Kidney (tissue), 13 donors: ENCODE measurements at regions not wholly inside any gene's neighbourhood (a gene's known extent, or its start where the extent isn't known, plus 50 kb on each side); places are given as distances from the start of the nearest gene placed in this dataset.
A peak's percentile ranks its signal among the peaks of the same experiment; 100 is the strongest.
"Not testable (repeated sequence)": the region's sequence is repeated elsewhere in the genome, so short reads cannot be mapped to it uniquely, and the experiment has no call there.

Source experiments
- DNase-seq, 5 donors: peaks; one replicate each; pipeline ENCODE4 v3.0.0-alpha.2; 2013 to 2020
- FAIRE-seq: peaks from 2 replicates; lab custom pipeline; 2012; peaks lifted over from hg19 to GRCh38; lab: Jason Lieb, UNC
- H3K27ac ChIP-seq, 2 donors: one replicate each; pipeline ENCODE4 v1.7.0; 2013; ENCODE audit warnings: low read depth in 2 of 2, low read length in 2 of 2, inconsistent platforms in 1 of 2
- H3K27me3 ChIP-seq: one replicate; pipeline ENCODE4 v1.7.1; 2013; ENCODE audit warnings: low read length, inconsistent platforms; ENCODE audit not compliant: control insufficient read depth, insufficient read depth
- H3K36me3 ChIP-seq, 3 donors: one replicate each; pipeline versions ENCODE4 v1.7.0 to v1.7.1; 2013; ENCODE audit warnings: low read length in 3 of 3, control low read depth in 1 of 3, inconsistent platforms in 1 of 3; ENCODE audit not compliant: insufficient read depth in 3 of 3, control insufficient read depth in 2 of 3
- H3K4me1 ChIP-seq, 3 donors: one replicate each; pipeline versions ENCODE4 v1.7.0 to v1.7.1; 2013; ENCODE audit warnings: low read length in 3 of 3, inconsistent platforms in 1 of 3, low read depth in 1 of 3; ENCODE audit not compliant: control insufficient read depth in 2 of 3, insufficient read depth in 2 of 3
- H3K4me3 ChIP-seq, 3 donors: one replicate each; pipeline versions ENCODE4 v1.7.0 to v1.8.1; 2013; ENCODE audit warnings: low read length in 3 of 3, control low read depth in 1 of 3, inconsistent platforms in 1 of 3
- H3K9ac ChIP-seq, 3 donors: one replicate each; pipeline versions ENCODE4 v1.7.0 to v1.7.1; 2013; ENCODE audit warnings: low read length in 3 of 3, control low read depth in 1 of 3, inconsistent platforms in 1 of 3
- H3K9me3 ChIP-seq, 3 donors: one replicate each; pipeline versions ENCODE4 v1.7.0 to v1.7.1; 2013; ENCODE audit warnings: low read length in 3 of 3, control low read depth in 1 of 3, inconsistent platforms in 1 of 3; ENCODE audit not compliant: control insufficient read depth in 2 of 3, insufficient read depth in 1 of 3
- CTCF ChIP-seq: IDR thresholded peaks from 3 replicates; pipeline ENCODE4 v1.5.1; 2012; ENCODE audit warnings: mild to moderate bottlenecking, moderate library complexity, borderline replicate concordance; ENCODE audit not compliant: insufficient read depth; ENCODE audit errors: extremely low read depth
- intact Hi-C: fragments of 100-400 bp; cut with DNase I; formaldehyde crosslinking; loops from one replicate; pipeline ENCODE4 v1.11.1; 2022
- donor health status: control.
- donor health status: control.
- donor health status: control.
- donor health status: control.
- donor health status: control.
- donor health status: DM: yes; HTN: yes; CAD: no.
- donor health status: Normal renal cell carcinoma (clear cell type).

- Histone ChIP-seq H3K9me3 (no peaks in the 10 kb centered on the region), H3K27me3 (no peaks in the 10 kb centered on the region), H3K27ac (peak overlapping the region; percentile 26 to 67), H3K9ac (peak overlapping the region in 1 of 3 donors; percentile 61), H3K4me1 (no peaks in the 10 kb centered on the region), H3K4me3 (peak overlapping the region; percentile 45 to 53 (median 51)), H3K36me3 (no peaks in the 10 kb centered on the region)
- intact Hi-C loops: no loop called here
- no peak for FAIRE-seq
- TF ChIP-seq CTCF: no peak
- DNase-seq: peak; percentile 30 to 84 (median 39)
Observed at GRCh38 chr5:1593903-1594356, 70.2 kb upstream of the LPCAT1 start.

GRCh38 chr5:1588071-1588694 is 64.4 kb upstream of the LPCAT1 start:
- H3K4me1 ChIP-seq, H3K36me3 ChIP-seq, intact Hi-C loops, H3K27me3 ChIP-seq, H3K9me3 ChIP-seq, DNase-seq, H3K9ac ChIP-seq, H3K4me3 ChIP-seq, FAIRE-seq, H3K27ac ChIP-seq: not testable (repeated sequence)

GRCh38 chr5:1583081-1583875 is 59.5 kb upstream of the LPCAT1 start:
- H3K36me3 ChIP-seq, H3K9ac ChIP-seq, FAIRE-seq, H3K27ac ChIP-seq, H3K9me3 ChIP-seq, H3K27me3 ChIP-seq, H3K4me3 ChIP-seq, DNase-seq, intact Hi-C loops, H3K4me1 ChIP-seq: not testable (repeated sequence)

GRCh38 chr5:1579389-1579788 is 55.6 kb upstream of the LPCAT1 start:
- H3K4me1 ChIP-seq, H3K9me3 ChIP-seq, H3K27me3 ChIP-seq, H3K36me3 ChIP-seq, intact Hi-C loops, H3K4me3 ChIP-seq, DNase-seq, FAIRE-seq, H3K9ac ChIP-seq, H3K27ac ChIP-seq: not testable (repeated sequence)

GRCh38 chr5:1576851-1577250 is 53.1 kb upstream of the LPCAT1 start:
- H3K27me3 ChIP-seq, FAIRE-seq, H3K9me3 ChIP-seq, H3K27ac ChIP-seq, H3K36me3 ChIP-seq, intact Hi-C loops, H3K9ac ChIP-seq, DNase-seq, H3K4me1 ChIP-seq, H3K4me3 ChIP-seq: not testable (repeated sequence)

GRCh38 chr5:1575991-1576714 is 52.4 kb upstream of the LPCAT1 start:
- DNase-seq, H3K4me1 ChIP-seq, H3K9ac ChIP-seq, H3K4me3 ChIP-seq, intact Hi-C loops, FAIRE-seq, H3K27ac ChIP-seq, H3K36me3 ChIP-seq, H3K27me3 ChIP-seq, H3K9me3 ChIP-seq: not testable (repeated sequence)

GRCh38 chr5:1575491-1575890 is 51.7 kb upstream of the LPCAT1 start:
- H3K4me3 ChIP-seq, H3K27ac ChIP-seq, intact Hi-C loops, H3K36me3 ChIP-seq, H3K9me3 ChIP-seq, H3K4me1 ChIP-seq, FAIRE-seq, H3K27me3 ChIP-seq, H3K9ac ChIP-seq, DNase-seq: not testable (repeated sequence)
